NCI-H1105 treated with DMSO at 0.1 percent for 48 hours (cell line): ENCODE measurements at regions not wholly inside any gene's neighbourhood (a gene's known extent, or its start where the extent isn't known, plus 50 kb on each side); places are given as distances from the start of the nearest gene placed in this dataset.

Source experiments
- DNase-seq: peaks from one replicate; lab custom pipeline; 2025; lab: John Stamatoyannopoulos, UW

- no peak for DNase-seq
These were observed 269.6 kb downstream of the PSAT1 start for GRCh38 chr9:78566521-78566920.

- no peak for DNase-seq
These were observed 270.2 kb downstream of the PSAT1 start for GRCh38 chr9:78566948-78567675.

- DNase-seq: no peak
These were observed 270.8 kb downstream of the PSAT1 start for GRCh38 chr9:78567693-78568092.

- DNase-seq: no peak
These were observed 271.8 kb downstream of the PSAT1 start for GRCh38 chr9:78568774-78569173.

GRCh38 chr9:78572266-78572665 lies 275.3 kb downstream of the PSAT1 start:
- DNase-seq: no peak

- no peak for DNase-seq
These were observed 276.3 kb downstream of the PSAT1 start for GRCh38 chr9:78573205-78573604.

GRCh38 chr9:78573669-78574068 lies 276.7 kb downstream of the PSAT1 start:
- DNase-seq: no peak

GRCh38 chr9:78574354-78575045 lies 277.6 kb downstream of the PSAT1 start:
- DNase-seq: no peak

GRCh38 chr9:78575081-78575480 lies 278.2 kb downstream of the PSAT1 start:
- DNase-seq: no peak

GRCh38 chr9:78575771-78576170 lies 278.8 kb downstream of the PSAT1 start:
- DNase-seq: no peak

GRCh38 chr9:78577156-78577906 lies 280.4 kb downstream of the PSAT1 start:
- DNase-seq: no peak

- no peak for DNase-seq
These were observed 281.1 kb downstream of the PSAT1 start for GRCh38 chr9:78578072-78578471.

GRCh38 chr9:78582821-78583220 lies 285.9 kb downstream of the PSAT1 start:
- no peak for DNase-seq

GRCh38 chr9:78584589-78584988 lies 287.7 kb downstream of the PSAT1 start:
- DNase-seq: no peak

- DNase-seq: no peak
These were observed 289.0 kb downstream of the PSAT1 start for GRCh38 chr9:78585909-78586308.

- DNase-seq: no peak
These were observed 293.1 kb downstream of the PSAT1 start for GRCh38 chr9:78590068-78590467.

- no peak for DNase-seq
These were observed 295.9 kb downstream of the PSAT1 start for GRCh38 chr9:78592811-78593210.

GRCh38 chr9:78595200-78595945 lies 298.4 kb downstream of the PSAT1 start:
- DNase-seq: no peak

GRCh38 chr9:78596346-78596745 lies 299.4 kb downstream of the PSAT1 start:
- no peak for DNase-seq

GRCh38 chr9:78598120-78598519 lies 301.2 kb downstream of the PSAT1 start:
- no peak for DNase-seq

- no peak for DNase-seq
These were observed 303.0 kb downstream of the PSAT1 start for GRCh38 chr9:78599926-78600325.

- DNase-seq: peak; percentile 89
These were observed 305.1 kb downstream of the PSAT1 start for GRCh38 chr9:78601957-78602565.
